WERI-Rb-1 (cell line): ENCODE measurements at regions not wholly inside any gene's neighbourhood (a gene's known extent, or its start where the extent isn't known, plus 50 kb on each side); places are given as distances from the start of the nearest gene placed in this dataset.

Experiments
- DNase-seq: peaks from one replicate; pipeline ENCODE4 v3.0.0-alpha.2; 2020
- H3K27ac ChIP-seq: fragments of 250-450 bp; sonication (Bioruptor Pico); 2 replicates; pipeline ENCODE4 v1.5.1; 2020; ENCODE audit warnings: mild to moderate bottlenecking, moderate library complexity
- H3K27me3 ChIP-seq: fragments of 250-450 bp; sonication (Bioruptor Pico); 2 replicates; pipeline ENCODE4 v1.5.1; 2021; ENCODE audit warnings: mild to moderate bottlenecking, low read depth, moderate library complexity; ENCODE audit not compliant: insufficient read depth, severe bottlenecking
- H3K36me3 ChIP-seq: fragments of 250-450 bp; sonication (Bioruptor Pico); 2 replicates; pipeline ENCODE4 v1.5.1; 2020; ENCODE audit warnings: mild to moderate bottlenecking, moderate library complexity
- H3K4me3 ChIP-seq: 2 replicates; pipeline ENCODE4 v1.5.1; 2011; ENCODE audit warnings: low read depth, mild to moderate bottlenecking, control low read depth, low read length
- H3K9me3 ChIP-seq: fragments of 250-450 bp; sonication (Bioruptor Pico); 2 replicates; pipeline ENCODE4 v1.5.1; 2021; ENCODE audit warnings: mild to moderate bottlenecking, moderate library complexity; ENCODE audit not compliant: severe bottlenecking
- CTCF ChIP-seq: IDR thresholded peaks from 2 replicates; pipeline ENCODE4 v1.5.1; 2011; ENCODE audit warnings: low read depth, mild to moderate bottlenecking, control low read depth, inconsistent platforms, low read length

DNA sequence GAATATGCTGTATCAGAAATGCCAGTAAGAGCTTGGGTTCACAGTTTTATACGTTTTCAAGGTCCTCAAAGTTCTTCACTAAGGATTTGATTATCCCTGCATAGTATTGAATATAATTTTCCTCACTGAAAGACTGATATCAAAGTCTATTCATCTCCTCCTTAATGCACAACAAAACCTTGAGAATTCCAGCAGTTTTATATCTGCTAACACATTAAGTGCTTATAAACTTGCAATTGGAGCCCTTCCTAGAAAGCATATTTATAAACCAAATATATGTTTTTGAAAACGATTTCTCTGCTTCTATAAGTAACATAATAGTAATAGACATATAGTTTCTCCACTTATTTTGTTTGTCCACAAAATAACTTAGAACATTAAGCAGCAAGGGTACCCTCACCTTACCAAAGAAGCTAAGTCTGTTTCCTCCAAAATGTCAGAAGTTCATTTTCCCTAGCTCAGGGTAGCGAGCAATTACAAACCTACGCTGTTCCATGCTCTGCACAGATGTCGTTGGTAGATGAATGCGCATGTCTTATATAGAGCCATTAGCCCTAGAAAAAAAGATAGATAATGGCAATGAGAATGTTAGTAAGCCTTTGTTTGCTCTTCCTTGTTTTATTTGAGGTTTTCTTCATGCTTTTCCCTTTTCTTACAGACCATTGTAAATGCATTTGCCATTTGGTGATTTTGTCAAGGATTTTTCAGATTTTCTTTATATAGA lies 213.2 kb downstream of the RBM43 start:
- no peaks in the 10 kb centered on the region for H3K9me3 ChIP-seq
- H3K36me3 ChIP-seq: no peaks in the 10 kb centered on the region
- no peak overlapping the region for H3K4me3 ChIP-seq
- DNase-seq: no peak
- no peak overlapping the region for H3K27ac ChIP-seq
- TF ChIP-seq CTCF: no peak
- no peaks in the 10 kb centered on the region for H3K27me3 ChIP-seq

DNA sequence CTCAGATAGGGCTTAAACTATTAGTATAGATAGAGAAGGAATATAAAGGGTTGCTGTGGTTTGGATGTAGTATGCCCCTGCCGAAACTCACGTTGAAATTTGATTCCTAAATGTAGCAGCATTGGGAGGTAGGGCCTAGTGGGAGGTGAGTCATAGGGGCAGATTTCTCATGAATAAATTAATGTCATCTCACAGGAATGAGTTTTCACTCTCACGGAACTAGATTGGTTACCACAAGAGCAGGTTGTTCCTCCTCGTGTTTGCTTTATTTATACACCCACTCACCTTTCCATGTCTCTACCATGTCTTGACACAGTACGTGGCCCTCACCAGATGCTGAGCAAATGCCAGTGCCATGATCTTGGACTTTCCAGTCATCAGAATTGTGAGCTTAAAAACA lies 218.2 kb downstream of the RBM43 start:
- TF ChIP-seq CTCF: no peak
- Histone ChIP-seq H3K4me3 (no peak overlapping the region), H3K27me3 (no peaks in the 10 kb centered on the region), H3K27ac (no peak overlapping the region), H3K36me3 (no peaks in the 10 kb centered on the region), H3K9me3 (no peaks in the 10 kb centered on the region)
- DNase-seq: no peak

DNA sequence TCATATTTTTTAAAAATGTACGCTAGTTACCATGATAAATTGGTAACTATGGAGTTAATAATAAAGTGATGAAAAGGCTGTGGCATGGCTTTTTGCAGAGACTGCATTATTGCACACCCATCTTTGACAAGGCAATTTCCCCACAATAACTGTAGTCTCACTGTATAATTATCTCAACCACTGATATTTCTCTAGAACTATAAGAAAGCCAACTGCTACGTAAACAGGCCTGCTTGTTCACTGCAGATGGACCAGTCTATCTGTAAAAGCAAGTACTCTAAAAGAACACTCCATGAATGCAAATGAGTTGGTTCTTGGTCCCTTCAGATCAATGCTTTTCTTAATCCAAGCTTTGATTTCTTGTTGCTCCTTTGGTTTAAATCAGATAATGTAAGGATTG lies 218.7 kb downstream of the RBM43 start:
- H3K36me3 ChIP-seq: no peaks in the 10 kb centered on the region
- no peaks in the 10 kb centered on the region for H3K9me3 ChIP-seq
- TF ChIP-seq CTCF: no peak
- no peak overlapping the region for H3K27ac ChIP-seq
- no peak overlapping the region for H3K4me3 ChIP-seq
- no peaks in the 10 kb centered on the region for H3K27me3 ChIP-seq
- no peak for DNase-seq

DNA sequence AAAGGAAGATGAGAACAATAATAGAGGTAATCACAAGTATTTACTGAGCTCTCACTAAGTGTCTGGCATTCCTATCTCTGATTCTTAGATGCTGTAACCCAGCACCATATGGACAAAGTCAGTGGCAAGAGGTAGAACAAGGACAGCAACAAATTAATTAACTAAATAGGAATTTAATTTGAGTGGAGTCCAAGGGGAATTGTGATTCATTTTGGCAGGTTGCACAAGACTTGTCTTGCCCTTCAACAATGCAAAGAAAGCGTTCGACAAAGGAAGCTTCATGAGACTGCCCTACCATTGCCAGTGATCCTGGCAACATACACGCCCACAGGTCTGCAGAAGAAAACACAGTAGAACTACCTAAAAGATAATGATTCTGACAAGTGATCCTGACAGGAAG lies 221.6 kb downstream of the RBM43 start:
- Histone ChIP-seq H3K9me3 (no peaks in the 10 kb centered on the region), H3K4me3 (no peak overlapping the region), H3K27ac (no peak overlapping the region), H3K36me3 (no peaks in the 10 kb centered on the region), H3K27me3 (no peaks in the 10 kb centered on the region)
- DNase-seq: peak; percentile 11
- no peak for TF ChIP-seq CTCF

- H3K27ac ChIP-seq: no peak overlapping the region
- H3K36me3 ChIP-seq: no peaks in the 10 kb centered on the region
- H3K9me3 ChIP-seq: no peaks in the 10 kb centered on the region
- no peak overlapping the region for H3K4me3 ChIP-seq
- TF ChIP-seq CTCF: no peak
- no peaks in the 10 kb centered on the region for H3K27me3 ChIP-seq
- no peak for DNase-seq
These were observed 223.1 kb downstream of the RBM43 start for GRCh38 chr2:151038516-151038915.

- no peak for TF ChIP-seq CTCF
- H3K27me3 ChIP-seq: no peaks in the 10 kb centered on the region
These were observed 224.2 kb downstream of the RBM43 start for GRCh38 chr2:151037434-151037833.

More at GRCh38 chr2:151037434-151037833, 224.2 kb downstream of the RBM43 start:
- H3K27ac ChIP-seq: no peak overlapping the region
- H3K36me3 ChIP-seq: no peaks in the 10 kb centered on the region
- DNase-seq: no peak
- no peaks in the 10 kb centered on the region for H3K9me3 ChIP-seq
- no peak overlapping the region for H3K4me3 ChIP-seq
